NCI-H2081 (cell line): ENCODE measurements at regions not wholly inside any gene's neighbourhood (a gene's known extent, or its start where the extent isn't known, plus 50 kb on each side); places are given as distances from the start of the nearest gene placed in this dataset.
A peak's percentile ranks its signal among the peaks of the same experiment; 100 is the strongest.
"Not testable (repeated sequence)": the region's sequence is repeated elsewhere in the genome, so short reads cannot be mapped to it uniquely, and the experiment has no call there.

ENCODE experiments used
- DNase-seq, 2 experiments: peaks; one replicate each; lab custom pipeline; 2025; lab: John Stamatoyannopoulos, UW

DNA sequence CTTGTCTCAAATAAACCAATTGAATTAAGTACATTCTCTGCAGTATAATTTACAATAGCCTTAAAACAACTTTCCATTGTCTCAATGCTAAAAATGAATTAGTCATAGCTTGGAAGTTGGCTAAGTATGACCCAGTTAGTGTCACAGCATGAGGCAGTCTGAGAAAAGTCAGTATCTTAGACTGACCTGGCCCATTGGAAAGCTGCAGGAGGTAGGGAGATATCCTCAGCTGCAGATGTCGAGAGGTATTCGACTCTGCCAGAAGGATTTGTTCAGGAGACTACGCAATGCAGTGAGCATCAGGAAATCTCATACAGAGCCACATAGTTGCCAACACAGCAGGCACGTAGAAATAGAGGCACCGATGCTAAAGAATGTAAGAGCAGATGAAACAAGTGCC is 350.9 kb upstream of the NRSN1 start:
- DNase-seq: no peak

DNA sequence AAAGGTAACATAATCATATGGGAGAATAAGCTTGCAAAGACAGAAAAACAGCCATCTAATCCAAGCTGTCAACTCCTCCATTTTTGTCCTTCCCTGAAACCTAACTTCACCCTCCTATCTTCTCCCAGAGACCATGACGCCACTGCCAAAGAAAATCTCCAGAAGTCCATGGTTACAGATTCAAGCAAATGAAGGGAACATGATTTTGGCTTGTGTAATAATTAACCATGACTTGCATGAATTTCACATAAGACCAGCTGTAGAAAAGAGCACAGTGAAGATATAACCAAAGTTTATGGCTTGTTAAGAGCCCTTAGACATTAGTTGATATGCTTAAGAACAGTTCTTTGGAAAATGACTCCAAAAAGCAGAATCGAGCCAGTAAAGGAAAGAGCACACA is 342.1 kb upstream of the NRSN1 start:
- DNase-seq: no peak

DNA sequence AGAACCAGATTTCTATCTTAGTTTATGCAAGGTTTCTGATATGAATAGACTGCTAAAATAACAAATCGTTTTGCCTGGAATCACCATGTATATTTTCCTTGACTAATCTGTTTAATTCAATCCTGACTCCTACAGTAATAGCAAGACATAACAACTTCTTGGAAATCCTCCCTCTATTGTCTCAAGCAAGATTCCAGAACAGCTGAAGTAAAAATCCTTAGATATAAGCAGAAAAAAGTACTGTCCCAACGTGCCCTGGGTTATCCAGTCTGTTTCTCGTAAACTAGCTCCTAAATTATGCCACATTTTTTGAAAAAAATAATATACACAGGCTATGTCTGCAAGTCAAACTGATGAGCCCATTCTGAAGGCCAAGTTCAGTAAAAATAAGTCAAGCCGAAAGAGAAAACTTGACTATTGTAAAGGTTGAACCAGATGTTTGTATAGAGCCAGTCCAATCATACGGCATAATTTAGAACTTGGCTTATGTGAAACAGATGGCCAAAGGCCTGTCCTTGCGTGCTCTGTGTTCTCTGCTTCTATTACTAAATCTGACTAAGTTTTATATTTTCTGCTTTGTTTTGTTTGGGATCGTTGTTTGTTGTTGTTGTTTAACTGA is 341.6 kb upstream of the NRSN1 start:
- no peak for DNase-seq

DNA sequence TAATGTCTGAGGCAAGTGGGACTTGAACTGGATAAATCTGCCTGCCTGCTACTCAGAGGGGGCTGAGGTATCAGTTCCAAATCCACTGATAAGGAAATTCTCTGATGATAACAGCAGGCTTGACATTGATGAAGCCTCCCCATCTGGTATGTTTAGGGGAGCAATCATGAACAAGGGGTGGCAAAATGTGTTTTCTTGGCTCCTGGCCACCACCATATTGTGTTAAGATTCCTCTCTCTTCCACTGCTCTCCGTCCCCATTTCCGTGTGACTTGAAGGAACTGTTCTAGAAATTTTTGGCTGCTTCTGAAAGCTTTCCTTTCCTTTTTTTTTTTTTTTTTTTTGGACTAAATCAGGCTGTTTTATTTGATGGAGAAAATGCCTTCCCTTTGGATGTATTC is 335.3 kb upstream of the NRSN1 start:
- no peak for DNase-seq

DNA sequence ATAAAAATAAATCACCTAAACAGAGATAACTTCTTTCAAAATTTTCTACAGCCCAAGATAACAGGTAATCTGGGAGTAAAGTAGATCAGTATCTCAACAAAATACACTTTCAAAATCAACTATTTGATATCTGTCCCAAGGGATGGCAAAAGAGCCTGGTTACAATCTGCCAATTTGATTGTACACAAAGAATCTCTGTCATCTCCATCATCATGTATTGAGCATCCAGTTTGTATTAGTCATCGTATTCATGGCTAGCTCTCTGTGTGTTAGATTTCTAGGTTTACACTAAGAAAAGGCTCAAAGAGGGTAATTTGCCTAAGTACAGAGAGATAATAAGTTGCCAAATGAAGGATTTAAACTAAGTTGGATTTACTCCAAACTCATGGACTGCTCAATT is 329.0 kb upstream of the NRSN1 start:
- no peak for DNase-seq

DNA sequence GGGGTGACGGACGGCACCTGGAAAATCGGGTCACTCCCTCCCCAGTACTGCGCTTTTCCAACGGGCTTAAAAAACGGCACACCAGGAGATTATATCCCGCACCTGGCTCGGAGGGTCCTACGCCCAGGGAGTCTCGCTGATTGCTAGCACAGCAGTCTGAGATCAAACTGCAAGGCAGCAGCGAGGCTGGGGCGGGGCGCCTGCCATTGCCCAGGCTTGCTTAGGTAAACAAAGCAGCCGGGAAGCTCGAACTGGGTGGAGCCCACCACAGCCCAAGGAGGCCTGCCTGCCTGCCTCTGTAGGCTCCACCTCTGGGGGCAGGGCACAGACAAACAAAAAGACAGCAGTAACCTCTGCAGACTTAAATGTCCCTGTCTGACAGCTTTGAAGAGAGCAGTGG is 321.7 kb upstream of the NRSN1 start:
- DNase-seq: not testable (repeated sequence)

DNA sequence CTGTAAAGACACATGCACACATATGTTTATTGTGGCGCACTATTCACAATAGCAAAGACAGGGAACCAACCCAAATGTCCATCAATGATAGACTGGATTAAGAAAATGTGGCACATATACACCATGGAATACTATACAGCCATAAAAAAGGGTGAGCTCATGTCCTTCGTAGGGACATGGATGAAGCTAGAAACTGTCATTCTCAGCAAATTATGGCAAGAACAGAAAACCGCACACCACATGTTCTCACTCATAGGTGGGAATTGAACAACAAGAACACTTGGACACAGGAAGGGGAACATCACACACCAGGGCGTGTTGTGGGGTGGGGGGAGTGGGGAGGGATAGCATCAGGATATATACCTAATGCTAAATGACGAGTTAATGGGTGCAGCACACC is 304.9 kb upstream of the NRSN1 start:
- not testable (repeated sequence) for DNase-seq

DNA sequence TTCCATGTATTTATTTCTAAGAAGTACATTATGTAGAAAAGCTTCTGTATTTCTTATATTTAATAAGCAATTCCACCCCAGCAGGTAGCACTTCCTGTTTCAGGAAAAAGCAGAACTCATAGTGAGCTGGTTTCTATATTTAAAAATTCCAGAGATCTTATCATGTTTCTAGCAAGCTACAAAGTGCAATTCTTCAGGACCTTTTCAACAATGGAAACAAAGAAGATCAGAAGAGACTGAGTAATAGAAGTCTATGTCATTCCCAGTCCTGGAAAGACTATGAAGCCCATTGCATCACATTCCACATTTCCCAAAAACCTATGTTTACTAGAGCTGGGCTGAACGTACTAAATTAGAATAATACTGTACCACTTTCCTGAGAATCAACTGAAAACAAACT is 302.6 kb upstream of the NRSN1 start:
- no peak for DNase-seq

DNA sequence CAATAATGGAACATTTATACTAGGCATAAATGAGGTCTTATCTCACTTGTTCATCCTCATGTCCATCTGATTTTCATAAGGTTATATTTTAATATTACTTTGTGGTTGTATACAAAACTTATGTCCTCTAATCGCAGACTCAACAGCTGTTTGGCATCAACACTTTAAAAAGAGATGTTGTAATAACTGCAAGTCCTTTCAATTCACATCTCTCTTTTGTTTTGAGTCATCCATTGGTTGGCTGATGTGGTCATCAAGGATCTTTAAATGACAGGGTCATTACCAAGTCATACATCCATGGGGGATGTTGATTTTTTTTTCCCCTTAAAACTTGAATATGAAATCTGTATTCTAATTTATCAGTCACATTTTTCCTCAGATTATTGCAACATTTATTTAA is 299.4 kb upstream of the NRSN1 start:
- DNase-seq: no peak

DNA sequence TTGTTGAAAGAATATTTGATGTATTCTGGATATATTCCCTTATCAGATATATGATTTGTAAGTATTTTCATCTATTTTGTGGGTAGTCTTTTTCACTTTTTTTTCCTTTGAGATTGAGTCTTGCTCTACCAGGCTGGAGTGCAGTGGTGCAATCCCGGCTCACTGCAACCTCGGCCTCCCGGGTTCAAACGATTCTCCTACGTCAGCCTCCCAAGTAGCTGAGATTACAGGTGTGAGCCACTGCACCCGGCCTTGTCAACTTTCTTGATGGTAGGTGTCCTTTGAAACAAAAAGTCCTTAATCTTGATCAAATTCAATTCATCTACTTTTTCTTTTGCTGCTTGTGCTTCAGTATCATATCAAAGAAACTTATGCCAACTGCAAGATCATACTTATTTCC is 297.2 kb upstream of the NRSN1 start:
- DNase-seq: no peak

DNA sequence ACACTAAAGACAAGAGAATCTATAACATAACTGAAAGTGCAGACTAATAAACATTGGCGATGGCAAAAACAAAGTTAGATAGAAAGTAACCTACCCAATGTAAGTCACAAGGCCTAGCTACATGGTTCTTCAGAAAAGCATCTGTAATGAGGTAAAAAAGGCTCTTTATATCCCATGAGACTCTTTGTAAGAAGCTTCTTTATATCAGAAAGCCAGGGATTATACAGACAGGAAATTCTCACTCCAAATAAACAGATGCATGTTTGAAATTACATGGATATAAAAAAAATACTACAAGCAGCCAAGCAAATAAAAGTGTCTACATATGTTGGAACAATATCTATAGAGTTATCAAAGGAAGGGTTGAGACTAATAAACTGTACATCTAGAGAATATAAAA is 284.9 kb upstream of the NRSN1 start:
- no peak for DNase-seq

DNA sequence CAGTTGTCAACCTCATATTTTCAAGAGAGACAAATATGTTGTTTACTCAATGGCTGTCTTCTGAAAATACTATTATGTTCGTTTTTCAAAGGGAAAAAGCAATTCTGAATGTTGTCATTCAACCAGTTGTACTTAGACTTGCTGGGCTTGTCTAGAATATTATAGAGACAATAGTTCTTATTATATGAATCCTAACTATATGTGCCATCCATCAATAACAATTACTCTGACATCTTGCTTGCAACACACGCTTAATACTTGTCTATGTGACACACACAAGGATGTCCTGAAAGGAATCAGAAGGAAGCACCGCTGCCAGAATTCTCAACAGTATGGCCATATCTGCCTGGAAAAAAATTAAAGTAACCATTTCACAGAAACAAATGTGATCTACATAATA is 283.3 kb upstream of the NRSN1 start:
- no peak for DNase-seq

DNA sequence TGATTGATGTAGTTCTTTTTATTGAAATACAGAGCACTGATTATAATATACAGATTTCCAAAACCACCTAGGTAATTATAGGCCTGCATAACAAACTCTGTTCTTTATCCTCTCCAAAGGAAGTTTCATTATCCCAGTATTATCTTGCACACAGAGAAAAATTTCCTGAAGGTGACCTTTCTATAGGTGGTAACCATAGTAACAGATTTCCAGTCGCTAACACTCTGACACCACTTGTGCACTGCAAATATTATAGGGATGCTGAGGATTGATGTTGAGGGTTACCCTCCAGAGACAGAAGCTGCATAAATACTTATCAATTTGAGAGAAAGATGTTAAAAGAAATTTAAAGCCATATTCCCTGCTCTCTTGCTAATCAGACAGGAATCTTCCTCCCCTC is 274.5 kb upstream of the NRSN1 start:
- DNase-seq: no peak

DNA sequence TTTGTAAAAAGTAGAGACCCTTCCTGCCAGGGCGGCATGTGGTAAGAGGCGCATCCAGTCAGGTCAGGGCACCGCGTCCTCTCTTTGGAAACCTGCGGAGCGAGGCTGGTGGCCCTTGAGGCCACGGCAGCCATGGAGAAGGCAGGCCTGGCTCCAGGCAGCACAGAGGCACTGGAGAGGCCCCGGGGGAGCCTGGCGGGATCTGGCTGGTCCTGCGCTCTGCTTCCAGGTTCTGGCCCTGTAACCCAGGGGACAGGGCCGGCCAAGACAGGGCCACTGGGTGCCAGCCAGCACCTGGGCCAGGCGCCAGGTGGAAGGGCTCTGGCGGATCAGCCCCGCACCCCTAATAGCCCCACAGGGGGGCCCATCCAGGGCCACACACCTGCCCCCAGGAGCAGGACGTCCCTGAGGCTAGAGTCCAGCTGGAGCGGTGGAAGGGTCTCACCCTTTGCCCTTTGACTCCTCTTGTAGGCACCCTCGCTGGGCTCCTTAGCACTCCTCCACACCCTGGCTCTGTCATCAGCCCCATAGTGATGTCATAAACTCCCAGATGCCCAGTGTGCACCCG is 272.4 kb upstream of the NRSN1 start:
- not testable (repeated sequence) for DNase-seq

DNA sequence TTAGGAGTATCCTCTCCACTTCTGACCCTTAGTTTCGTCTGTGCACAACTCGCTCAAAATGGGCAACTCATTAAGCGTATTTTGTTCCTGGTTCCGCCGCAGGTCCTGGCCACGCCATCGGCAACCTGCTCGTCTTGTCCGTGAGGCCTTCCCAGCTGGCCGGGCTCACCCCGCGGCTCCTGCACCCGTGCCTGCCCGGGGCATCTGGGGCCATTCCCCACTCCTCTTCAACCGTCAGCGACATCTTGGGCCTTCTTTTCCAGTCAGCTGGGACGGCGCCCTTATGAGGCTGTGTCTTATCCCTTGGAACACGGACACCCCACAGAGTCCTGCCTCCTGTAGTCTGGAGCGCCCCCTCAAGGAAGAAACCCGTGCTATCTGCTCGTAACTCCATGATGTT is 271.9 kb upstream of the NRSN1 start:
- not testable (repeated sequence) for DNase-seq

DNA sequence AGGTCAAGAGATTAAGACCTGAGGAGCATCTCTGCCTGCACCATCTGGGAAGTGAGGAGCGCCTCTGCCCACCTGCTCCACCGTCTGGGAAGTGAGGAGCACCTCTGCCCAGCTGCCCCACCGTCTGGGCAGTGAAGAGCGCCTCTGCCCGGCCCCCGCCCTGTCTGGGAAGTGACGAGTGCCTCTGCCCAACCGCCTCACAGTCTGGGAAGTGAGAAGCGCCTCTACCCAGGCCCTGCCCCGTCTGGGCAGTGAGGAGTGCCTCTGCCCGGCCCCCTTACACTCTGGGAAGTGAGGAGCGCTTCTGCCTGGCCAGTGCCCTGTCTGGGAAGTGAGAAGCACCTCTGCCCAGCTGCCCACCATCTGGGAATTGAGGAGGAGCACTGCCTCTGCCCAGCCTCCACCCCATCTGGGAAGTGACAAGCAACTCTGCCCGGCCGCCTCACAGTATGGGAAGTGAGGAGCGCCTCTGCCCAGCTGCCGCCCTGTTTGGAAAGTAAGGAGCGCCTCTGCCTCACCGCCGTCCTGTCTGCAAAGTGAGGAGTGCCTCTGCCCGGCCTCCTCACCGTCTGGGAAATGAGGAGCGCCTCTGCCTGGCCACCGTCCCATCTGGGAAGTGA is 270.4 kb upstream of the NRSN1 start:
- DNase-seq: no peak

DNA sequence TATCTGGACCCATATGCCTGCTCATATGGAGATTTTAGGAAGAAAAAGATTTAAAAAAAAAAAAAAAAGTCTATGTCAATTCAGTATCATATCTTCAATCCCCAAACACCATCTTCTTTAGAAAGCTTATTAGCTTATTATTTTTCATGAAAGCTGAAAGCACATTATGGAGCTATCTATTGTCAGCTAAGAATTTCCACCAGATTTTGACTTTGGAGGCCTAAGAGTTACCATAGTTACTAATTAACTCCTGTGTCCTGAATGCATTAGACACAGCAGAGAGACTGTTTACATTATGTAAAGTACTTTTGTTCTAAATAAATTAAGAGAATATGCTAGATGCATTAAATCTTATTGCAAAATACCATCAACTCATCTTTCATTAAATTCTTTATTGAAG is 255.5 kb upstream of the NRSN1 start:
- DNase-seq: peak in 1 of 2 experiments; percentile 19

DNA sequence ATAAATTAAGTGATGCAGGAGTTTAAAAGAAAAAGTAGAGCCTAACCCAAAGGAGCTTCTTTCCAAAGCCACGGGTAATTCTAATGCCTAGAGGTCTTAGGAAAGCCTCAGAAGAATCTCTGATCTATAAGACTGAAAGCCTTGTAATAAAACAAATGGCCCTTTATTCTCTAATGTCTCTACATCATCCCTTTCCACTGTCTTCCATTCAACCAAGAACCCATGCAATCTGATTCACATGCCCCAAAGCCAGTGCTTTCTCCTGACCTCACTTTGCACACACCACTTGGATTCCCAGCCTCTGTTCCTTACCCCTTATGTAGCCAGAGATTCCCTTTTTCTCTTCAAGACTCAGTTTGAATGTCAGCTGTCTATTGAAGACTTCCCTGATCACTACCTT is 252.9 kb upstream of the NRSN1 start:
- DNase-seq: no peak

DNA sequence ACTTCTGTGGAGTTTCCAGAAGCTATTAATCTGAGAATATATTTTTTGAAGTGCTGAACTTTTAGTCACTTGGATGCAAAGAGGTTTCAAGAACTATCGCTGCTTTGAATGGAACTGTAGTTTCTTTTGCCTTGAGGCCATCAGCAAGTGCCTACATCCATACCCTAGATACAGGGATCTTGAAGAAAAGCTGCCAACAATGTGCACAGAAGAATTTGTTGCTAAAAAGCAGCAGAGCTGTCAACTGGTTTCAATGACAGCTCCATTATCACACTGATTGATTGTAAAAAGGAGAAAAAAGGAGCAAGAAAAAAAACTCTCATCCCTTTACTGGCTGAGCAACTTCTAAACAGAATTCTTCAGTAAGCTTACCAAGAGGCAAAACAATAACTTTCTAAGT is 251.0 kb upstream of the NRSN1 start:
- no peak for DNase-seq

DNA sequence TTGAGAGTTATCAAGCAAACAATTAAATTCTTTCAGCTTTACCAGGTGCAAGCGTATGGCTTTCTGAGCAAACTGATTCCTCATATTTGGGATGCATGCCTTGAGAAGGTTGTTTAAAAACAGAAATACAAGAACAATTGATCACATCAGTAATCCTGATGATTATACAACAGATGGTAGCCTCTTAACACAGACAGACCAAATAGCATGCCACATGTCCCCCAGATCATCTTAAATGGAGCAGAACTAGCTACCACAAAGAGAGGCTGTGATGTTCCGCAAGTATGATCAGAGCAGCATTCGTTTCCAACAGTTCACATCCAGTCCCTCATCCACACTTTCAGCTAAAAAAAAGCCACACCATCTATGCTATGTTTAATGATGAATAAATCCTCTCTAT is 246.2 kb upstream of the NRSN1 start:
- DNase-seq: no peak

DNA sequence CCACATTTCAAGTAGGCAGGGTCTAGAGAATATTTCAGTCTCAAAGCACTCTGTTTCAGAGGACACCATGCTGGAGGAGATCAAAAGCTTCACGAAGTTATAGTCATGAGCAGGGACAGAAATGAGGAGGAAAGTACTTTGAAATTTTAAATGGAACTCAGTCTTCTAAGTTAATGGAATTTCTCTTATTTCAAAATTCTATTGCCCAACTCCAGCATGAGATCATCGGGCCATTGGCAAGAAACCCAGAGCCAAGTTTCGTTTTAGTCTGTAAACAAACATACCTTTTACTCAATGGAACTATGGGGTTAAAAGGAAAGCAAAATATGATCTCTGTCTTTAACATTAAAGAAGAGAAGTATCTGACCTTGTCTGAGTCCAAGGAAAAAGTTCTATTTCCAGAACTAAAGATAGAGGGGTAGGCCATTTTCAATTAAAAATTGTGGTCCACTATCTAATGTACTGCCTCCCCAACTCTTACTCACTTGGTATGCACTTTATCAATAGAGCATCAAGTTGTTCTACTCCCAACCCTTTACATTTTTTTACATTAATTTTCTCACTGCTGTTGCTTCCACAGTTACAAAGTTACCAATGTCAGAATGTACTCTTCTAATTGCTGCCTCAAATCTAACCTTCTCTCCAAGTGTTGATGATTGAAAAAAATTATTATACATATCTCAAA is 235.3 kb upstream of the NRSN1 start:
- no peak for DNase-seq

DNA sequence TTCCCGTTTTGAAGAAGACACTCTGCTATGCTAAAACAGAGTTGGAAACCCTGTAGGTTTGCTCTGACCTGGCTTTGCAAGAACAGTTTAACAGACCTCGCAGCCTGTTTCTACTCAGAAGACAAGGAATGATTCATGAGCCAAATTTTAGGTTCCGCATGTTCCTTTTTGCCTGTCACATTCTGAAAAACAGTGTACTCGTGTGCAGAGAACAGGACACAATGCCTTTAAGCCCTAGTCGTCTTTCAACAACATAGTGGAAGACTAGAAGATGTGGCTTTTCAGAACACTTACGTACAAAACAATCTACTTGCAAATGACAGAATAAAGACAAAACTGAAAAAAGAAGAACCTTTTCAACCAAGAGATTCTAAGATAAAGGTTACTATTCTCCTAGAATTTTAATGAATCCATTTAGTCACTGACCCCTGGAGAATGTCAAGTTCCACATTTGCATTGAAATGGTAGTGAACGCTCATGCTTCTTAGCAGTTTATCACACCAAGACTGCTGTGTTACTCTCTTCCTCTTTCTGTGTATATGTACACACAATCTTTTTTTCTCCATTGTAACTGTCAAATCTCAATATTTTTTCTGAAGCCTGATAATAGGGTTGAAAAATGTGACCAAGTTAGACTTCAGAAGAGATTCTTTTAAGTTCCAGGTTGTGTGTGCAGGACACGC is 220.7 kb upstream of the NRSN1 start:
- no peak for DNase-seq

DNA sequence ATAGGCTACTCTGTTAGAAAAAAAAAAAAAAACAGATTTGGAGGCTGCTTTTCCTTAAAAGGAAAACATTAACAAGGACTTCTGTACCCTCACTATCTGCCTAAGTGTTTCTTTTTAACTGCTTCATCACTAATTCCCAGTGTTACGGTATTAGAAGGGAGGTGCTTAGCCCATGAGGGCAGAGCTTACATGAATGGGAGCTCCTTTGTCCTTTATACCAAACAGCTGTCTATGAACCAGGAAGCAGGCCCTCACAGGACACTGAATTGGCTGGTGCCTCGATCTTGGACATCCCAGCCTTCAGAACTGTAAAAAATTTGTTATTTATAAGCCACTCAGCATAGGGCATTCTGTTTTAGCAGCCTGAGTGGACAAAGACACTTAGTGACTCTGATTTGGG is 215.6 kb upstream of the NRSN1 start:
- no peak for DNase-seq
